ENCODE measurements at regions not wholly inside any gene's neighbourhood (a gene's known extent, or its start where the extent isn't known, plus 50 kb on each side); places are given as distances from the start of the nearest gene placed in this dataset.

DNA sequence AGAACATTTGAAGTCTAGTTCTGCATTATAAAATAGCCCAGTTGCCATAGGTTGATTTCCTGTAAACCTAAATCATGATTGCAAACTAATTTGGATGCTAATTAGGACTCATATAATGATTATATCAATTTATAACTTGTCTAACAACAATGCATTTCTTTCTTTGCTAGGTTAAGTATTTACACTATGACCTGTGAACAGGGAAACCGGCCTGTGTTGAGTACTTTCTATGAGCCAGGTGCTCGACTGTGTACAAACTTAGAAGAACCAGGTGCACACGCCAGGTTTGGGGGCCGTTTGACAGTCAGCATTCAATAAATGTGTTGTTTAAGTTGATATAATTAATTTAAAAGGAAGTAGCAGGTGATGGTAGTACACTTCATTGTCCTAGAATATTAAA lies 203.1 kb downstream of the TM9SF2 start:
- in situ Hi-C loops (cut with MboI; ENCODE audit: low pct_unique_long_range_greater_than_20kb, low sequenced_read_pairs, unreplicated experiment) = no loop called here
- TF ChIP-seq, protein P1, sequence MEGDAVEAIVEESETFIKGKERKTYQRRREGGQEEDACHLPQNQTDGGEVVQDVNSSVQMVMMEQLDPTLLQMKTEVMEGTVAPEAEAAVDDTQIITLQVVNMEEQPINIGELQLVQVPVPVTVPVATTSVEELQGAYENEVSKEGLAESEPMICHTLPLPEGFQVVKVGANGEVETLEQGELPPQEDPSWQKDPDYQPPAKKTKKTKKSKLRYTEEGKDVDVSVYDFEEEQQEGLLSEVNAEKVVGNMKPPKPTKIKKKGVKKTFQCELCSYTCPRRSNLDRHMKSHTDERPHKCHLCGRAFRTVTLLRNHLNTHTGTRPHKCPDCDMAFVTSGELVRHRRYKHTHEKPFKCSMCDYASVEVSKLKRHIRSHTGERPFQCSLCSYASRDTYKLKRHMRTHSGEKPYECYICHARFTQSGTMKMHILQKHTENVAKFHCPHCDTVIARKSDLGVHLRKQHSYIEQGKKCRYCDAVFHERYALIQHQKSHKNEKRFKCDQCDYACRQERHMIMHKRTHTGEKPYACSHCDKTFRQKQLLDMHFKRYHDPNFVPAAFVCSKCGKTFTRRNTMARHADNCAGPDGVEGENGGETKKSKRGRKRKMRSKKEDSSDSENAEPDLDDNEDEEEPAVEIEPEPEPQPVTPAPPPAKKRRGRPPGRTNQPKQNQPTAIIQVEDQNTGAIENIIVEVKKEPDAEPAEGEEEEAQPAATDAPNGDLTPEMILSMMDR (IDR thresholded peaks at IDR 0.05; ENCODE audit: extremely low read depth, insufficient read depth, missing control alignments) = no peak
- no peak for DNase-seq (ENCODE audit: low spot score)

DNA sequence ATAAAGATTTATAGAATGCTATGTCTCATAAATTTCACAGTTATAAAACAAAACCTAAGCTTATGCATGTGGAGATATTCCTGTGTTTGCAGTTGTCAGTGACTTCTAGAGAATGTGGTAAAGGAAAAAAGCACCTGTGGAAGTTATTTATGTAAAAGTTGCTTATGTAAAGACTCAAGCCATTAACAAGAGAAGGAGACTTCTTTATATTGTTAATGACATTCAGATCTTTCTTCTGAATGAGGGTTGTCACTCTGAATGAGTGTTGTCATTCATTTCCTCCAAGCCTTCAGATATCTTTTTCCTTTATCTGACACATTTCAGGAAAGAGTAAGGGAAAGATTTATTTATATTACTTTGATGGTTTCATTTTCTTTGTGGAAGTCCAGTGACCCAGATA lies 202.6 kb downstream of the TM9SF2 start:
- in situ Hi-C loops (cut with MboI; ENCODE audit: low pct_unique_long_range_greater_than_20kb, low sequenced_read_pairs, unreplicated experiment) = no loop called here
- DNase-seq (ENCODE audit: low spot score) = no peak
- TF ChIP-seq, protein P1 (IDR thresholded peaks at IDR 0.05; ENCODE audit: extremely low read depth, insufficient read depth, missing control alignments) = no peak

DNA sequence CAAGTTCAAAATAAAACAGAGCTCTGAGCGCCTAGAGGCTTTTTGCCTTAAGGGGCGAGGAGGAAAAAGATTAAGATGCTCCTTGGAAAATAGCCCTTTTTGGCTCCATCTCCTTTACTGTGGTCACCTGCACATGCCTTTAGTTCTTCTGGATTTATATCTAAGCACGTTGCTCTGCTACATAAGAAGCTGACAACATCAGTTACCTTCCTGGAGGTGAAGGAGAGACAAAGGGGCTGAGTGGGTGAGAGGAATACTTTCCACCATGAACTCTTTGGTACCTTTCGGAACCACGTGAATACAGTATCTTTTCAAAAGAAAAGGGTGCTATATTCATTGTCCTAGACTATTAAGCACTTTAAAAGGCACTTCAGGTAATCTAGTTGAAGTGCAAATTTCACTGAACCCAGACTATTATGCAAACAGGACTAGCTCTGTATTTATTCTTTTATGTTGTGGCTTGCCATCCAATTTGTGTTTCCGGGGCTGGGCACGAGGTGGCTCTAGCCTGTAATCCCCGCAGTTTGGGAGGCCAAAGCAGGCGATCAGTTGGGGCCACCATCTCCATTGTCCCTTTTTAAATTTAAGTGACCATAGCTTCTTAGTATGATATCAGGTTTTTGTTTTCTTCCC lies 201.5 kb downstream of the TM9SF2 start:
- TF ChIP-seq, protein P1 (IDR thresholded peaks at IDR 0.05; ENCODE audit: extremely low read depth, insufficient read depth, missing control alignments) = no peak
- DNase-seq (ENCODE audit: low spot score) = no peak
- in situ Hi-C loops (cut with MboI; ENCODE audit: low pct_unique_long_range_greater_than_20kb, low sequenced_read_pairs, unreplicated experiment) = no loop called here

DNA sequence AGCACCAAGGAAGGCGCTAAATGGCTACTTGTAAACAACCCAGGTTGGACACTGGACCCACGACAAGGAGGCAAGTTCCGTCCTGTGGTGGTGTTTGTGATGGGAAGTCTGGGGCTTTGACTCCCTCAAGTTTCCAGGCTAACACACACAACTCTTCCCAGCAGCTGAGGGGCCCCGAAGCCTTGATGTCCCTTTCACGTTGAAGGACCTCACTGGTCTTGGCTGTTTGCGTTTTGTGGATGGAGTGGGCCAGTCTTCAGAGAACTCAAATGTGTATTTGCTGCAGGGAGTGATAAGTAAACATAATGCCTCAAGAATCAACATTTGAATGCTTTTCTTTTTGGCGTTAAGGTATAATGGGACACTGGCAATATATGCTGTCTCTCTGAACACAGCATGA lies 199.2 kb downstream of the TM9SF2 start:
- in situ Hi-C loops (cut with MboI; ENCODE audit: low pct_unique_long_range_greater_than_20kb, low sequenced_read_pairs, unreplicated experiment) = no loop called here
- no peak for DNase-seq (ENCODE audit: low spot score)
- TF ChIP-seq, protein P1 (IDR thresholded peaks at IDR 0.05; ENCODE audit: extremely low read depth, insufficient read depth, missing control alignments) = no peak

DNA sequence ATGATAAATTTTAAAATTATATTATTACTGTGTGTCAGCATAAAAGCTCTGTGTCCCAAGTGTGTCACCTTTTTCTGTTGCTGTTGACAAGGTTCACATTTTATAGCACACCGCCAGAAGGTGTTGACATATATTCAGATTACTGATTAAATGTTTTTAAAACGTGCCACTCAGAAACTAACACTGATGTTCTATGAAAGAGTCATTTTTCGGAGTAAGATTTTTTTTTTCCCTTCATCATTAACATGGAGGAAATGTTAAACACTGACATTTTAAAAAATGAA lies 197.5 kb downstream of the TM9SF2 start:
- in situ Hi-C loops (cut with MboI; ENCODE audit: low pct_unique_long_range_greater_than_20kb, low sequenced_read_pairs, unreplicated experiment) = no loop called here
- DNase-seq (ENCODE audit: low spot score) = no peak
- TF ChIP-seq, protein P1 (IDR thresholded peaks at IDR 0.05; ENCODE audit: extremely low read depth, insufficient read depth, missing control alignments) = no peak

DNA sequence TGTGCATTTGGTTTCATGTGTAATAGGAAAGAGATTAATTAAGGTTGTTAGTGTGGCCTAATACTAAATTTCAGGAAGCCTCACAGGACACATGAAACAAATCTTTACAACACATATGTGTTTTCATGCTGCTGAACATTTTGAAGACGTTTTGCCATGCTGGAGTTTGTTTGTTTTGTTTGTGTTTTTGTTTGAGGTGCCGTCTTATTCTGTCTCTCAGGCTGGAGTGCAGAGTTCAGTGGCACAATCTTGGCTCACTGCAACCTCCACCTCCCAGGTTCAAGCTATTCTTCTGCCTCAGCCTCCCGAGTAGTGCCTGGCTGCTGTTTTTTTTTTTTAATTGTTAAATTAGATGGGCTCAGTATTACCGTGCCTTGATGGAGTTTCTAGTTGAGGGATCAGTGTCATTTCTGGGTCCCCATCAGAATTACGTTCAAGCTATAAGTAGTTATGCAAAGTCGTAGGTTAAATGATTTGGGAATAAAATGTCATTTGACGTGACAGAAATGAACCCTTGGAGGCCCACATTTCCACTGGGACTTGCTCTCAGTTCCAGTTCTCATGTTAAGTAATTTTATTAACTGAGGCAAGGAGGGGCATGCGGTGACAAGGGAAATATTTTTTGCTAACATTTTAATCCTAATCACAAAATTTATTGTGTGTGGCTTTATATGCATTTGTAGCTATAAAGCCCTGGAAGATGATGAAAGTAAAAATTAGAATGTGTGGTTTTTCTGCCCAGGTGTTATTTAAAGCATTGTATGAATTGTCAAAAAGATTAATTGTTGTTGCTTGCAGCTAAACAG lies 196.9 kb downstream of the TM9SF2 start:
- no peak for DNase-seq (ENCODE audit: low spot score)
- TF ChIP-seq, protein P1 (IDR thresholded peaks at IDR 0.05; ENCODE audit: extremely low read depth, insufficient read depth, missing control alignments) = no peak

More for the DNA sequence above, 196.9 kb downstream of the TM9SF2 start:
- in situ Hi-C loops (cut with MboI; ENCODE audit: low pct_unique_long_range_greater_than_20kb, low sequenced_read_pairs, unreplicated experiment) = no loop called here
